IMR-90 (cell line): ENCODE measurements at regions not wholly inside any gene's neighbourhood (a gene's known extent, or its start where the extent isn't known, plus 50 kb on each side); places are given as distances from the start of the nearest gene placed in this dataset.

Source experiments
- ATAC-seq: fragments of 200-7000 bp; cut with Tn5 transposase; 2 replicates; pipeline ENCODE4 v1.9.1; 2020; ENCODE audit warnings: low read depth, mild to moderate bottlenecking, moderate library complexity
- BruUV-seq: library from RNA; stranded (reverse); fragments of 400-500 nt; replicated peaks from 2 replicates; lab custom pipeline; 2021; lab: Mats Ljungman, UMichigan
- CTCF ChIA-PET: fragments of 300-600 bp; formaldehyde crosslinking; extraction: SDS; loops from one replicate; lab custom pipeline; 2021; ENCODE audit warnings: antibody characterized with exemption; lab: Yijun Ruan, JAX
- POLR2A ChIA-PET: fragments of 300-600 bp; sonication (Branson Sonifier 250); formaldehyde crosslinking; loops from one replicate; lab custom pipeline; 2022; ENCODE audit warnings: antibody characterized with exemption; ENCODE audit not compliant: unreplicated experiment; lab: Charles Lee
- DNase-seq: peaks from one replicate; pipeline ENCODE4 v3.0.0; 2013
- H2AFZ ChIP-seq: replicated peaks from 2 replicates; pipeline ENCODE3; 2013; ENCODE audit warnings: low read length, mild to moderate bottlenecking; ENCODE audit not compliant: poor library complexity
- H2AK5ac ChIP-seq: 2 replicates; pipeline ENCODE4 v1.6.1; 2013; ENCODE audit warnings: low read depth, low read length, inconsistent platforms
- H2AK9ac ChIP-seq: replicated peaks from 2 replicates; pipeline ENCODE3; 2013; ENCODE audit warnings: mild to moderate bottlenecking, low read depth, low read length, moderate library complexity; ENCODE audit not compliant: poor library complexity
- H2BK120ac ChIP-seq: 2 replicates; pipeline ENCODE4 v1.6.1; 2013; ENCODE audit warnings: low read depth, low read length, inconsistent platforms
- H2BK15ac ChIP-seq: 3 replicates; pipeline ENCODE4 v1.6.1; 2013; ENCODE audit warnings: low read depth, low read length, inconsistent platforms
- H2BK20ac ChIP-seq: 2 replicates; pipeline ENCODE4 v1.6.1; 2013; ENCODE audit warnings: low read depth, mild to moderate bottlenecking, inconsistent platforms, low read length, moderate library complexity
- H2BK5ac ChIP-seq: 2 replicates; pipeline ENCODE4 v1.6.1; 2013; ENCODE audit warnings: mild to moderate bottlenecking, low read depth, low read length, inconsistent platforms; ENCODE audit not compliant: poor library complexity, severe bottlenecking
- H3K14ac ChIP-seq: replicated peaks from 2 replicates; pipeline ENCODE4 v1.6.1; 2013; ENCODE audit warnings: low read depth, low read length, inconsistent platforms
- H3K18ac ChIP-seq: 2 replicates; pipeline ENCODE4 v1.6.1; 2013; ENCODE audit warnings: low read depth, low read length, control low read depth
- H3K23ac ChIP-seq: 2 replicates; pipeline ENCODE4 v1.6.1; 2013; ENCODE audit warnings: low read depth, low read length, inconsistent platforms
- H3K27ac ChIP-seq: 2 replicates; pipeline ENCODE4 v1.5.1; 2013; ENCODE audit warnings: mild to moderate bottlenecking, control low read depth, low read length; ENCODE audit not compliant: insufficient read depth
- H3K27me3 ChIP-seq: 2 replicates; pipeline ENCODE4 v1.6.1; 2013; ENCODE audit warnings: low read length; ENCODE audit not compliant: control insufficient read depth, insufficient read depth
- H3K36me3 ChIP-seq: 2 replicates; pipeline ENCODE4 v1.6.1; 2013; ENCODE audit warnings: low read length, mixed read lengths; ENCODE audit not compliant: control insufficient read depth, insufficient read depth
- H3K4ac ChIP-seq: 2 replicates; pipeline ENCODE4 v1.6.1; 2013; ENCODE audit warnings: low read depth, low read length, inconsistent platforms
- H3K4me1 ChIP-seq: 2 replicates; pipeline ENCODE4 v1.6.1; 2013; ENCODE audit warnings: low read length, mixed read lengths; ENCODE audit not compliant: control insufficient read depth, insufficient read depth
- H3K4me2 ChIP-seq: 2 replicates; pipeline ENCODE4 v1.6.1; 2013; ENCODE audit warnings: low read depth, mild to moderate bottlenecking, control low read depth, low read length, moderate library complexity
- H3K4me3 ChIP-seq: 2 replicates; pipeline ENCODE4 v1.5.1; 2013; ENCODE audit warnings: low read depth, mild to moderate bottlenecking, control low read depth, low read length, moderate library complexity; ENCODE audit not compliant: insufficient read depth
- H3K56ac ChIP-seq: 2 replicates; pipeline ENCODE4 v1.6.1; 2013; ENCODE audit warnings: low read length, inconsistent platforms; ENCODE audit not compliant: insufficient read depth; ENCODE audit errors: extremely low read depth
- H3K79me1 ChIP-seq, 2 experiments: 2 replicates each; pipeline ENCODE4 v1.6.1; 2013; ENCODE audit warnings: low read length in 2 of 2, inconsistent platforms in 1 of 2, low read depth in 1 of 2
- H3K9ac ChIP-seq: 2 replicates; pipeline ENCODE4 v1.6.1; 2013; ENCODE audit warnings: low read depth, low read length, control low read depth
- H3K9me1 ChIP-seq: 2 replicates; pipeline ENCODE4 v1.6.1; 2013; ENCODE audit warnings: low read length, inconsistent platforms; ENCODE audit not compliant: insufficient read depth
- H3K9me3 ChIP-seq: 2 replicates; pipeline ENCODE4 v1.6.1; 2013; ENCODE audit warnings: low read length; ENCODE audit not compliant: control insufficient read depth, insufficient read depth
- H4K20me1 ChIP-seq: 2 replicates; pipeline ENCODE4 v1.6.1; 2013; ENCODE audit warnings: low read length, inconsistent platforms; ENCODE audit not compliant: insufficient read depth
- H4K5ac ChIP-seq: 2 replicates; pipeline ENCODE4 v1.6.1; 2013; ENCODE audit warnings: mild to moderate bottlenecking, low read depth, low read length, control low read depth
- H4K8ac ChIP-seq, 2 experiments: 2 replicates each; pipeline ENCODE4 v1.6.1; 2013; ENCODE audit warnings: low read depth in 2 of 2, low read length in 2 of 2, control low read depth in 1 of 2, inconsistent platforms in 1 of 2
- H4K91ac ChIP-seq: 2 replicates; pipeline ENCODE4 v1.6.1; 2013; ENCODE audit warnings: low read depth, low read length, inconsistent platforms; ENCODE audit not compliant: insufficient read depth
- BHLHE40 ChIP-seq: fragments of 150-350 bp; IDR thresholded peaks from 2 replicates; pipeline ENCODE4 v1.6.1; 2016; ENCODE audit warnings: mild to moderate bottlenecking, low read depth, low read length
- CEBPB ChIP-seq: IDR thresholded peaks from 2 replicates; pipeline ENCODE4 v1.6.1; 2012; ENCODE audit warnings: low read depth, low read length, improper control_type of control experiment
- FOS ChIP-seq: fragments of 150-350 bp; IDR thresholded peaks from 2 replicates; pipeline ENCODE4 v1.6.1; 2016; ENCODE audit warnings: low read depth, low read length
- NFE2L2 ChIP-seq: fragments of 150-350 bp; IDR thresholded peaks from 2 replicates; pipeline ENCODE4 v1.6.1; 2016; ENCODE audit warnings: low read depth, mild to moderate bottlenecking, low read length
- RAD21 ChIP-seq: IDR thresholded peaks from 2 replicates; pipeline ENCODE4 v1.6.1; 2012; ENCODE audit warnings: low read length, improper control_type of control experiment
- WGBS, 2 experiments: methylation state at CpG; one replicate each; pipeline versions ENCODE4 v1.1.5 to v1.1.7; 2013; ENCODE audit warnings: missing lambda C conversion rate in 2 of 2; ENCODE audit not compliant: insufficient read length in 1 of 2; ENCODE audit errors: extremely low coverage in 2 of 2; 5-methylcytosine and 5-hydroxymethylcytosine counted together
- dilution Hi-C: fragments of 300-500 bp; cut with HindIII; formaldehyde crosslinking; loops from one replicate; pipeline ENCODE4 v1.14.3; 2018; ENCODE audit warnings: low sequenced_read_pairs; ENCODE audit not compliant: unreplicated experiment
- in situ Hi-C: fragments of 300-500 bp; cut with MboI; formaldehyde crosslinking; loops from 3 replicates; pipeline ENCODE4 v1.14.3; 2019; ENCODE audit warnings: low sequenced_read_pairs, inconsistent platforms, mixed read lengths
- intact Hi-C: fragments of 100-400 bp; cut with micrococcal nuclease; formaldehyde crosslinking; loops from 2 replicates; pipeline ENCODE4 v1.10.0; 2022

- Histone ChIP-seq H3K27me3 (no peaks in the 10 kb centered on the region), H4K91ac (no peak overlapping the region), H3K36me3 (no peaks in the 10 kb centered on the region), H4K8ac (no peak overlapping the region), H2AK5ac (no peak overlapping the region), H3K4me2 (no peak overlapping the region), H3K9me1 (no peaks in the 10 kb centered on the region), H3K23ac (no peak overlapping the region), H3K79me1 (no peaks in the 10 kb centered on the region), H3K56ac (no peak overlapping the region; the same call in 1 of the 2 replicates), H4K5ac (no peak overlapping the region), H3K27ac (no peak overlapping the region), H2BK120ac (no peak overlapping the region), H3K9ac (no peak overlapping the region), H3K4me1 (no peaks in the 10 kb centered on the region; the same call in 1 of the 2 replicates), H2AFZ (no peak overlapping the region), H3K9me3 (no peaks in the 10 kb centered on the region), H2BK15ac (no peak overlapping the region), H2AK9ac (no peak overlapping the region), H2BK20ac (no peak overlapping the region), H2BK5ac (no peak overlapping the region), H3K4me3 (no peak overlapping the region), H4K20me1 (no peaks in the 10 kb centered on the region), H3K18ac (no peak overlapping the region), H3K14ac (no peak overlapping the region), H3K4ac (no peak overlapping the region)
- POLR2A ChIA-PET: no interaction called here
- dilution Hi-C loops (no loop called here), in situ Hi-C loops (no loop called here), intact Hi-C loops (no loop called here)
- BruUV-seq: no TSS peak
- DNase-seq (peak; percentile 73), ATAC-seq (peak; percentile 57)
- no peak for TF ChIP-seq FOS
- peak; percentile 79 for TF ChIP-seq BHLHE40
- TF ChIP-seq CEBPB: peak; percentile 10; the same call in 1 of the 2 replicates
- TF ChIP-seq RAD21: no peak
- no peak for TF ChIP-seq NFE2L2
- CTCF ChIA-PET: interaction anchor here (0.5 kb wide), 1 partner anchor 1377 kb away, joined by 4 read pairs; no protein-coding TSS in a partner anchor
- WGBS, 2 experiments: 33% methylated on average over 1 of the region's 3 CpGs; no CpG with 5 or more reads in 1 of the 2 experiments
These were observed 74.2 kb upstream of the HECW1 start for GRCh38 chr7:43038254-43038653.
